Activated CD4-positive, CD25-positive, alpha-beta regulatory T cell treated with anti-CD3 and anti-CD28 coated beads, Interleukin-2, amount 50 U/mL, for 16 hours (primary cell): ENCODE measurements at regions not wholly inside any gene's neighbourhood (a gene's known extent, or its start where the extent isn't known, plus 50 kb on each side); places are given as distances from the start of the nearest gene placed in this dataset.

Source experiments
- DNase-seq: peaks from one replicate; pipeline ENCODE4 v3.0.0-alpha.2; 2020; ENCODE audit warnings: low read depth, low spot score

DNA sequence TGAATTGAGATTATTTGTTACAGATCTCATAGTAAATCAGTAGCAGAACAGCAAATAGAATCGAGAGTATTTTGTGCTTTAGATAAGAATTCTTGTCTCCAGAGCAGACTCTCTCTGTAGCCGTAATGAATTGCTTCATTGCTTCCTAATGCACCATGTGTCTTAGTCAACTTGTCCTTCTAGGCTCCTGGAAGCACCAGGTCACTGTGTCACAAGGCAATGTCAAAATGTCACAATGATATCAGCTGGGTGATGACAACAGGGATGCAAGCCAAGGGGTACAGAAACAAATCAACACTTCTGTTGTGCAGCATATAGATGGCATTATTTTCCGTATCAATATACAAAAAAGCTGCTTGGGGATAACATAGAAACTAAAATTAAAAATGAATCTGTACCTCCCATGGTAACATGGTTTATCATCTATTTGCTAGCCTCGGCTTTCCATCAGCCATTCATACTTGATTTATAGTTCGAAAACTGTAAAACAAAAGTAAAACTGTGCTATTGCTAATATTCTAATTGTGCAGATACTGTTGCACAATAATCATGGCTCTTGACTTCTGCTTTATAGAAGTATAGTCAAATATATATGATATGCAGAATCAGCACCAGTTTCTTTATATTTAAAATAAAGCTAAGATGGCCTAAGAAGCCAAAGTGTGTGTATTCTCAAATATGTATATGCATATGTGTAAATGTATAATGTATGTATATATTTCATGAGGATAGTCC is 435.9 kb upstream of the TLE4 start:
- no peak for DNase-seq

DNA sequence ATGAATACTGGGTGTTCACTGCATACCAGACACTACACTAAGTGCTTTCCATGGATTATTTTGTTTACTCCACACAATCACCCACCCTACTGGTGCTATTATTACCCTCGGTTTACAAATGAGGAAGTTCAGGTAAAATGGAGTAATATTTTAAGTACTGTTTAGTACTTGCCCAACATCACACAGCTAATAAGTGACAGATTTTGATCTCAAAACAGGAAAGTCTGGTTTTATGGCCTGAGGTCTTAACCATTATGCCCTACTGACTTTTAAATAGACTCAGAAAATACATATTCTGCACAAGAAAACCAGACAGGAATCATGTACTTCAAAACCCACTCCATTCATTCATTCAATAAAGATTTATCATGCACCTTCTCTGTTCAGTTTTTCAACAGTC is 431.0 kb upstream of the TLE4 start:
- DNase-seq, result no peak

DNA sequence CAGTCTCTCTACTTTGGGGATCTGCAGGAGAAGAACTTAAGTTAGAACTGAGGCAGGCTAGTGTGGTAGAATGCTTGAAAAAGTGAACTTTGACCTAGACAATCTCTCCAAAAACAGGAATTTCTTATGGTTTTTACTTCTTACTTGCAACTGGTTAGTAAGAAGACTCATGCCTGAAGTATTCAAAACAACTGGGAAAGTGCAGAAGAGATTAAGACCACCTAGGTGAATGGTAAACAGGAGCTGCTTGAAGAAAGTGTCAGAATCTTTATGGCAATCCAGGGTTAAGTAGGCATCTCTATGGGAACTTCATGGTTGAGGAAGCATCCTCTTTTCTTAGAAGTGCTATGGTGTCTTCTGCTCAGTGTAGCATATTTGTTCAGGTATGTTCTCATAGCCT is 428.6 kb upstream of the TLE4 start:
- DNase-seq, result no peak

DNA sequence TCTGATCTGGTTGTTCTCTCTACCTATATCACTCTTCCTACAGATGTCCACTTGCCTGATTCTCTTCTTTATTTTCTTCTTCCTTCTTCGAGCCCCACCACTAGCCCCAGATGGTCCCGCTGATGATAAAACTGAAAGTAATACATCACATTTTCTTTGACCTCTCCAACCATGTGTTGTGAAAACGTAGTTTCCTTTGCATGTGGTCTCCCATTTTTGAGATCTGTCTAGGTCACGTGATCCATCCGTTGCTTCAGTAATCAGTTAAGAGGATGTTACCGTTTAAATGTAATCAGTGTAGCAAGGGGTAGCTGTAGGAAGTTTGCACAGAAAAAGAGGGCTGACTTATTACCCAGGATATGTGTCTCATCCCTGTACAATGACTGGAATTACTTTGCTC is 426.3 kb upstream of the TLE4 start:
- no peak for DNase-seq

DNA sequence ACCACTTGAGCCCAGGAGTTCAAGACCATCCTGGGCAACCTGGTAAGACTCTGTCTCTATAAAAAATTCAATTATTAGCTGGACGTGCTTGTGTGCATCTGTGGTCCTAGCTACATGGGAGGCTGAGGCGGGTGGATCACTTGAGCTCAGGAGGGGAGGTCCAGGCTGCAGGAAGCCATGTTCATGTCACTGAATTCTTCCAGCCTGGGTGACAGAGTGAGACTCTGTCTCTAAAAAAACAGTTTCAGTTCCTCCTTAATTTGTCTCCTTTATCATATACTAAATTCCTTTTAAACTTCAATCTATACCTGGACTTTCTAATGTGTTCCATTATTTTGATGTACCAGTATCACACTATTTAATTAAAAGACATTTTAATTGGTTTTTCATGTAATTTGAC is 422.2 kb upstream of the TLE4 start:
- DNase-seq, result no peak

DNA sequence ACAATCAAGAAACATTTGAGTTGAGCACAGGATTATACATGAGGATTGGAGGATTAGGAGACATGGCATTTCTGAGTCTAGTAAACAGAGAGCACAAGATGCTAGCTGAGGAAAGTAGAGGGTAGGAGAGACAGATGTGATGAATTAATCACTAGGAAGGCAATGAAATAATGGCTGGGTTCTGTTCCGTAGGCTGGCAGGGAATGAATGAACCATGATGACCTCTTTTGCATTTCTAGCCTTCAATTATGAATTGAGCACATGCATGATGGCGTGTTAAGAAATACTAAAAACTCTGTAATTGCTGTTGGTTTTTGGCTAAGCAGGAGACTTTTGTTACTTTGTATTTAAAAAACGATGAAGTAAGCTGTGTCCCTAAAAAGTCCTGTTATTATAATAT is 420.0 kb upstream of the TLE4 start:
- no peak for DNase-seq

DNA sequence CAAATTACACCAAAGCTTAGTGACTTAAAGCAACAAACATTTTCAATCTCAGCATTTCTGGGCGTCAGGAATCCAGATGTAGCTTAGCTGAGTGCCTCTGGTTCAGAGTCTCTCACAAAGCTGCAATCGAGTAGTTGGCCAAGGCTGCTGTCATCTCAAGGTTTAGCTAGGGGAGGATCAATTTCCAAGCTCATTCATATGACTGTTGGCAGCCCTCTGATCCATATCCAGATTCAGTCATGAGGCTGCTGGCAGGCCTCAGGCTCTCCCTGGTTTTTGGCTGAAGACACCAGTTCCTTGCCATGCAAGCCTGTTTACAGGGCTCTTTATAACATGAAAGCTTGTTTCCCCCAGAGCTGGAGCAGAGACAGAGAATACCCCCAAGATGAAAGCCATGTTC is 419.5 kb upstream of the TLE4 start:
- DNase-seq, result no peak

DNA sequence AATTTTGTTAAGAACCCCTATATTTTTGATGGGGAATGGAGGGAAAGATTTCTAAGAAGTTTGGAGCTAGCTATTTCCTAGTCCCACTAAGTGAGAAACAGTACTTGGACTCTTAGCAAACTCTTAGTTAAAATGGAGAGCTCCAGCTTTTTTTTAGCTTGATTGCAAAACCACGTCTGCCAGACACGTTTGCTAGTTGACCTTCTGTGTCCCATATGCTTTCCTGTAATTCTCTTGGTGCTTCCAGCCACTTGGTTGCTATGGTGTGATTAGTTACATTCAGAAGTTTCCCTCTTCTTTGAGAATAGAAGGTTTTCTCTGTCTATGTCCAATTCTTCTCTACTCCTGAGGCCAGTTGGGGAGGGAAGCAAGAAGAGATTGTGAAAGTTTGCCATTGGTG is 417.0 kb upstream of the TLE4 start:
- DNase-seq, result no peak

DNA sequence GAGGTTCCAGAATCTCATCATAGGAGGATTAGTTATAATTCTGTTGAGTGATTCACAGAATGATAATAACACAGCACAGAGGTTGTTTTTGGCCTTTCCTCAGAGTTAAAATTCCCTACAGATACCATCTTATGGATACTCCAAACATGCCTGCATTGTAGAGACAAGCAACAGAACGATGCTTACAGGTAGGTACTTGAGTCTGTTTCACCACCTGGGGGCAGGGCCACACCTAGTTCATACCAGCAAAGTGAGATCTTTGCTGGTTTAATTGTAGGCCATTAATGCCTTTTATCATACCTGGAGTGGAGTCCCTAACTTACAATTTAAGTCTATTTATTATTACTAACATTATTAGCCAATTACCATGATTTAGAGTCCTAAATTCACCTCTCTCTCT is 416.5 kb upstream of the TLE4 start:
- DNase-seq, result no peak

DNA sequence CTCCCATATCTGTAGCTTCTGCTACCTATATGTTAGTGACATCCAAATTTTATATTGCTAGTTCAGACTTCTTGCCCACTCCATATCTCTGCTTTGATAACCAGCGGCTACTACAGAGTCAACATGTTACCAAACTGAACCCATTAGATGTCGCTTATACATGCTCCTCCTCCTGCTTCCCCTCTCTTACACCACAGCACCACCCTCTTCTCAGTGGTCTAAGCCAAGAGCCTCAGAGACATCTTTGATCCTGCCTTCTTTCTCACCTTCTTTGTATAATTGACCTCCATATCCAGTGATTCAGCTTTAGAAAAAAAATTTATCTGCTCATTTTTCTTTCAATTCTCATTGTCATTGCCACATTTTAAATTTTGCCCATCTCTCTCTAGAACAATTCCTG is 408.2 kb upstream of the TLE4 start:
- DNase-seq, result no peak

DNA sequence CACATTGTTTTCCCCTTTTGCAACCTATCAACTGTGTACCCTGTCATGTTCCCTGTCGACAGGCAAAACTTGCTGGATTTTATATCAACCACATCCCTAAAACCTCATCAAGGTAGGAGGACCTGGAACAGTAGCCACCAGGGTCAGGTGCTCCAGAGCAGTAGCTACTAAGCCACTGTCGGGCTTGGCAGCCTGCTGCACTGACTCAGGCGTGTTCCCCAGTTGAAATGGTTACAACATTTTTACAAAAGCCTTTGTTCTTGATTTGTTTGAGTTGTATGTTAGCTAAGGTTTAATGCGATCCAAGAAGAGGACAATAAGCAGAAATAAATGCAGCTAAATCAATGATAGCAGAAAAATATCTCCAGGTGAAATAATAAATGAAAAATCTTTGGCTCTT is 407.4 kb upstream of the TLE4 start:
- DNase-seq, result no peak

DNA sequence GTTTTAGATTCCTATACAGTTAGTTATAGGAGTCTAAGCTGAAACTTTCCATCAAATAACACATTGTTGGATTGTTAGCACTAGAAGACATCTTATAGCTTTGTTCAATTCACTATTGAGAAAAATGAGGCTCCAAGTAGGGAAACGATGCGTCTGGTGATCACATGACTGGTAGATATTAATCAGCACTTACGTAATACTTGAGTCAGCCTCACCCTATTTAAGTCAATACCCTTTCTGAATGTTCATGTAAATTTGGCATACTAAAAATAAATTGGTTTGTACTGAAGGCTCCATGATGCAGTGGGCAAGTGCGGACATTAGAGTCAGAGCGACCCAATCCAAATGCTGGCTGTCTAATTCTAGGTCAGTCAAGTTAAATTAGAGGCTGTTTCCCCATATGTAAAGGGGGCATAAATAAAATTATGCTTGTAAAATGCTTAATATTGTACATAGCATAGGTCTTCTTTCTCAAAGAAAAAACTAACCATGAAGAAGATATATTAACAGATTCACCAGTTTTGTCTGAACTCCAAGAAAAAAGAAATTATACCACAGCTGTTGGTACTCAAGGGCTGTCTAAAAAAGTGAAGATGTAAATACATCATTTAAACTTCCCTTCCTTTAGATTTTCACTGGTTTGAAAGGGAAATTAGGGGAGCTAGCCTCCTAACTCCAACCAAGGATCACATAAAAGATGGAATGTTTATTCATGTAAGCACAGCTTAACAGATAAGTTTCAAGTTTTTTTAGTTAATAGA is 406.6 kb upstream of the TLE4 start:
- DNase-seq, result no peak

DNA sequence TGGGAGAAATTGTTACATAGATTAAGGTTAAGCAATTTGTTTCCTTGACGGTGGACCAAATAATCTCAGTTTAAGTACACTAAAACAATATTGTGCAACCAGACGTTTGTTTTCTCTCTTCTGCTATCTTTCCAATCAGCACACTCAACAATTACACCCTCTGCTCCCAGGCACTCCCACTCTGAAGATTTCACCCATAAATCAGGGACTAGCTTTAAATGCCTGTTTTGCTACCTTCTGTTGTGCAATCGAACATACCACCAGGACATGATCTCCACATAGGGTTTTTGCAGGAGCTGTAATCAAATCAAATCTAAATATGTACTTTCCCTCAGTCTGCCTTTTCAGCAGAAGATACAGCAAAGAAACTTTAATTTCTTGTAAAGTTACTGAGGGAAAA is 405.8 kb upstream of the TLE4 start:
- no peak for DNase-seq

DNA sequence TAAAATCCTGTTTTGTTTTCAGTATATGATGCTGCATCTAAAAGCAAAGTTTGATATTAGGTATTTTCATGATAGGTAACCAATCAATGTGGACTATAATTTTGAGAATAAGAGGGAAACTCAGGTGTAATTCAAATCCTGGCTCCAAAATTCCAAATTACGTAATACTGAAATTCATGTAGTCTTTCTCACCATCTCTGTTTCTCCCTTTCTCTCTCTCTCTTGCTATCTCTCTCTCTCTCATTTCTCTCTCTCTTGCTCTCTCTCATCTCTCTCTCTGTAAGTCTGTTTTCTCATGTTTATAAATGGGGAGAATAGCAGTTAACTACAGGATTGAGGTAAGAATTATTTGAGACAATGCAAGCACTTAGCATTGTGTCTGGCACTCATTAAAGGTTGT is 401.1 kb upstream of the TLE4 start:
- DNase-seq, result no peak

DNA sequence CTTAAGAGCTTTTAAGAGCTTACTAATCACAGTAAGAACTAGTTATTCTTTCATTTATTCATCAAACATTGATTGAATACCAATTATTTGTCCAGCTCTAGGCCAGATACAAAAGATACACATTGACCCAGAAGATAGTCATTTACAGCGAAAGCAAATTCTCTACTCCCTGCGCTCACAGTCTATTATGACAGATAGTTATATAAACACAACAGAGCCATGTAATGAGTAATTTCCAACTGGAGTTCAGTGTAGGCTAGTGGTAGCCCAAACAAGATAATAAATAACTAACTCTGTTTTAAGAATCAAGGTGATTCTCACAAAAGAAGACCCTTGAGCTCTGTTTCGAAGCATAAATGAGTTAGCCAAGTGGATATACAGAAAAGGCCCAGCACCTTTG is 397.8 kb upstream of the TLE4 start:
- DNase-seq, result no peak

DNA sequence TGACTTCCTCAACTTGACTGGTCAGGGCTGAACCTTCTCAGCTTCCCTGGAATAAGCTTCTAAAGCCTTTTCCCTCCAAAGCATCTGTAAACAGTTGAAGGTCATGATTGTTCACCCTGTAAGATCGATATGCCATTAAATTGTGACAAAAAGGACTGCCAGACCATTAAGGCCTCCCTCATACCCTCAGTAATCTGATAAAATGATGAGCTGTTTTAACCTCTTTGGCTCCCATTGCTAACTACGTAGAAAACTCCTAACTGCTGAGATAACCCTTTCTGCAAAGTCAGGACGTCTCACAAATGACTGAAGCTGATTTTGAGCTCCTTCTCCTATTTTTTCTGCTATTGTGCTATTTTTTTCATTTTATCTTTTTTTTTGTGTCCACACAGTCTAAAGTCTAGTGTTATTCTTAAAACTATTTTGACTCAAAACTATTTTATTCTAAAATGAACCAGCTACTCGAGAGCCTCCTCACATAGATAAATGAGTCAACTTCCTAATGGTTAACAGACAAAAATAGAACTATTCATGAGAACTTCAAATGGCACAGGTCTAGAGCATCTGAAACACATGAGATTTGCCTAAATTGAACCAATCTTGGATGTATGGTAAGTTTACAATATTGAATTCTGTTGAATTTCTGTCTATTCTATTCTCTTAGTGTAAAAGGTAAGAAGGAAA is 395.6 kb upstream of the TLE4 start:
- no peak for DNase-seq

DNA sequence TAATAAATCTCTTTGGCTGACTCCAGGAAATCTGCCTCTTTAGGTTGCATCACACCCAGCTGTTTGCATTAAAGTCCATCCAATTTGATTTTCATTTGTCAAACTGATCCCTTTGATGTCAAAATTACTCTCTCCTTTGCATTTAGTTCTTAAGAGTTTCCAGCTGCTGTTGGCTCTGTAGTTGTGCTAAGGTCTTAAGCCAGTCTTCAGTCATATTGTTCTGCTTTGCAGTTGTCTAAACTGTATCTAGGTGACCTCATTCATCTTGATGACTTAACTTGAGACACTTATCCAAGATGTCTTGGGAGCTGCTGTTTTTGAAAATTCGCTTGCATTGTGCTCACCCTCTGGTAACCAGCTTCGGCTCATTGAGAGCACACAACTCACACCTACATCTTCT is 386.9 kb upstream of the TLE4 start:
- no peak for DNase-seq

DNA sequence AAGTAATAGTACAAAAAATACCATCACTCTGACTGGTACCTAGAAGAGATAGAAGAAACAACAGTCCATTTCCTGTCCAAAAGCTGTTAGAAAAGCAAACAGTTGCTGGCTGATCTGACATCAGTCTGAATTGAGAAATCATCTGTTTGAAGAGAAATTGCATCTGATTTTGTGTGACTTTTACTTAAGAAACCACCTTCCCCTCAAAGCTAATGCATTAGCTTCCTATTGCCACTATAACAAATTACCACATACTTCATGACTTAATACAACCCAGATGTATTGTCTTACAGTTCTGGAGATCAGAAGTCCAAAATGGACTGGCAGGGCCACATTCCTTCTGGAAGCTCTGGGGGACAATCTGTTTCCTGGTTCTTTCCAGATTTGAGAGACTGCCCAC is 385.9 kb upstream of the TLE4 start:
- DNase-seq, result no peak

DNA sequence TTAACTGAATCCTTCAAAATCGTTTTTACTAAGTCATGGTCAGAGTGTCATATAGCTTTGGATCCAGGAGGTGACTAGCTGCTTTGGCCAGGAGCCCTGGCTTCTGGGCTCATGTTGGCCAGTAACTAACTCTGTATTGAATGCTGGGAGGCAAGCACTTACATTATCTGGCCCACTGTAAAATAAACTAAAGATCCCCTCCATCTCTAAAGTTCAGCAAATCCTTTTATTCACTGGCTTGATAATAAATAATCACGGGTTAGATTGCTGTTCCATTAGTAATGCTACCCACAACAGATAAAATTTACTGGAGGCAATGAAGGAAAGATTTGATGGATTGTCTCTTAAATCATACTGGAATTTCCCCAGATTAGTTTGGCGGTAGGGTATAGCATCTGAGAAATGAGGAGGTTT is 382.2 kb upstream of the TLE4 start:
- DNase-seq, result no peak

DNA sequence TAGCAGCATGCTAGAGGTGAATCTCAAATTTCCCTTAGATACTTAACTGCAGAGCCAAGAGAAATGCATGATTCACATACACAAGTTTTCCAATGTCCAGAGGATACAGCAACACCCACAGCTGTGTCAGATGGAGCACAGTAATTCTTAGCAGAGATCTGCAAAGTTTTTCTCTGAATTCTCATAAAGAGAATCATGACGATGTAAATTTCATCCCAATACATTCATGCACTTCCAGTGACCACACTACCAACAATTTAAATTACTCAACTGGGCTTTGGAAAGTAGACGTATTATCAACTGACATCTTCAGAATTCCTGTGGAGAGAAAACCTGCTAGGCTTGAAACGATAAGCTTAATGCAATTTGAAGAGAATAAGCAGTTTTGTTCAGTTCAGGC is 378.8 kb upstream of the TLE4 start:
- no peak for DNase-seq

DNA sequence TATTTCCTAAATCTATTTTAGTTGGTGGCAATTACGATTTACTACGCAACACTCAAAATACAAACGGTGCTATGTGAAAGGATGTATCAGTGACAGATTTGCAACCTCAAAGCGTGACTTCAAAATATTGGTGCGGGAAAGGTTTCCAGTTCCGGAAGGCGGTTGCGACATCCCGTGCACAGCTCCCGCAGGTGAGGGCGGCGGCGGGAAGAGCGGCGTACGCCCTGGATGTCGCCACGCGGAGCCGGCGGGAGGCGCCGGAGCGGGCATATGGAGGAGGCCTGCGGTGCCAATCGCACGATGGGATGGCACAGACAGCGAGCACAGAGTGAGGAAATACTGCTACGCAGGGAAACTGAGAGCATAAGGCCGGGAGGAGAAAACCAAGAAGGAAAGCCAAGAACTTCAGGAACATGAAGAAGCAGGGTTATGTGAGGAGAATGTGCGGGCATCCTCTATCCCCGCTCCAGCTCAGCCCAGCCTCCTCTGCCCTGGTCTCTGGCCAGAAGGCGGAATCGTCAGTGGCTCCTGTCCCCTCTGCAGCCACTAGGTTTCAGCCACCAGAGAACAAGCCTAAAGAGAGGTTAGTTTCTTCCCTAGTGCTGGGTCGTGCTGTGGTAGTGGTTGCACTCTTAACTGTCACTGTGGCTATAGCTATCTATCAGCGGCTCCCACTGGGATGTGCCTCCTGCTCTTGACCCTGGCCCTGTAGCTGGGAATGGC is 378.1 kb upstream of the TLE4 start:
- no peak for DNase-seq

DNA sequence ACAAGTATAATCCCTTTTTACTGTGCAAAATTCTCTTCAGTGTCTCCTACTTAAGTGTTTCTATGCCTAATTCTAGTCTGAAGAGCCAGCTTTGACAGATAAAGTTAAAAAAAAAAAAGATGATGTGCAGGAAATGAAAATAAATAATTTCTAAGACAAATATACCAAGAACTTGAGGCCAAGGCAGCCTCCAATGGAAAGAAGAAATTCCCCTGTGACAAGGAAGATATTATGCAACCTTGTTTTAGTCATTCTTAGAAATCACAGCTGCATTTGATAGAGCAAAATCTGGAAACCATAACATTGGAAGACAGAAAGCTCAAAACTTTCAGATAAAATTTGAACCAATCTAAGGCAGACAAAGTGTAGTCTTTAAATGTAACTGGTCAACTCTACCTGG is 375.9 kb upstream of the TLE4 start:
- no peak for DNase-seq
